ENCODE measurements at regions not wholly inside any gene's neighbourhood (a gene's known extent, or its start where the extent isn't known, plus 50 kb on each side); places are given as distances from the start of the nearest gene placed in this dataset.
A peak's percentile ranks its signal among the peaks of the same experiment; 100 is the strongest.

DNA sequence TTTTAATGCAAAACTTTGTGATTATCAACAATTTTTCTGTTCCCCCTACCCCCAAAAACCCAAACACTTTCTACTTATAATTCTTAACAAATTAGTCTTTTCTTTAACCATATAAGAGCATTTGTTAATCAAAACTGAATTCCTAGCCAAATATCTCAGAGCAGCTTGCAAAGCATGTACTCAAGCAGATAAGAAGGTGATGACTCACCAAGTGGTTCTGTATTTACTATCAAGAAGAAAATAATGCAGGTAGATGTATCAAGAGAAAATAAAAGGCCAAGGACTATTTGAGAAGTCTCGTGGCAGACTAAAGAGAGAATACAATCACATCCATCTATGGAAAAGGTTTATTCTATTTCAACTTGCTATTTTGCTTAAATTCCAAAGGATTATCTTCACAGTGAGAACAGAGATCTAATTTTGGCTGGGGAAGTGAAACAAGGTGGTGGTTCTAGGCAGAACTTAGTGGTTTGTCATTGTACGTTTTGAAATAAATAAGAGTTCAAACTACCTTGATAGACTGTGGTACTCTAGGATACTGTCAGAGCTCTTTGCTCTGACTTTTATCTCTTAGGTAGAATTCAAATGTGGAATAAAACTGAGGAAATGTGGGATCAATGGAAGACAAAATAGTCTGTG is 94.7 kb upstream of the NRIP1 start:
- Histone ChIP-seq H3K36me3 (ENCODE audit: control insufficient read depth in 2 of 2, insufficient read depth in 2 of 2, low read length in 1 of 2) (no peaks in the 10 kb centered on the region), H3K9ac (ENCODE audit: control insufficient read depth, insufficient read depth, low read length) (no peak overlapping the region), H2AFZ (ENCODE audit: control insufficient read depth, low read depth, low read length) (no peak overlapping the region), H3K27me3 (replicated peaks in 1 of 2; ENCODE audit: control insufficient read depth in 2 of 2, insufficient read depth in 2 of 2, low read length in 1 of 2) (no peaks in the 10 kb centered on the region), H3K27ac (ENCODE audit: control insufficient read depth, insufficient read depth) (no peak overlapping the region), H3K4me3 (no peak overlapping the region), H3K79me2 (ENCODE audit: control insufficient read depth, insufficient read depth, low read length) (no peaks in the 10 kb centered on the region), H3K9me3 (replicated peaks; ENCODE audit: control insufficient read depth, insufficient read depth, low read length) (no peaks in the 10 kb centered on the region; the same call in 2 of the 3 replicates), H4K20me1 (ENCODE audit: control insufficient read depth, insufficient read depth) (no peaks in the 10 kb centered on the region), H3K4me1 (ENCODE audit: control insufficient read depth, insufficient read depth, low read length) (peaks cover 4% of the 10 kb centered on the region; the same call in 1 of the 2 replicates), H3K4me2 (ENCODE audit: control insufficient read depth, insufficient read depth) (no peak overlapping the region)
- RAD21 ChIA-PET (ENCODE audit: unreplicated experiment), result no interaction called here
- no peak for DNase-seq (ENCODE audit: low read depth, low spot score)
- ATAC-seq, result peak; percentile 42; the same call in 1 of the 3 replicates
- FAIRE-seq, result no peak
- CTCF ChIA-PET, result interaction anchor here (0.6 kb wide), 1 partner anchor 94 kb away, joined by 3 read pairs; no protein-coding TSS in a partner anchor
- POLR2A ChIA-PET, result no interaction called here
- intact Hi-C loops (cut with micrococcal nuclease; ENCODE audit: unreplicated experiment) (no loop called here), in situ Hi-C loops (cut with MboI) (no loop called here)
- no TSS peak for BruUV-seq (replicated peaks)
- SMC1A ChIA-PET (ENCODE audit: uncharacterized antibody, unreplicated experiment), result no interaction called here
- 9% methylated on average over 2 of the region's 2 CpGs for WGBS (ENCODE audit: insufficient coverage, insufficient replicate concordance, low lambda C conversion rate, missing lambda C conversion rate)
- TF ChIP-seq RUNX3 (IDR thresholded peaks at IDR 0.05; ENCODE audit: low read length), result peak; percentile 89
- peak; percentile 40; the same call in 1 of the 2 replicates for TF ChIP-seq BCL11A (IDR thresholded peaks at IDR 0.05; ENCODE audit: low read depth, low read length)
- TF ChIP-seq NFIC (IDR thresholded peaks at IDR 0.05; ENCODE audit: low read depth, low read length), result peak; percentile 59
- TF ChIP-seq SPI1 (IDR thresholded peaks at IDR 0.05; ENCODE audit: borderline replicate concordance, insufficient read depth, low read depth, low read length), result peak; percentile 92
- TF ChIP-seq MEF2B (IDR thresholded peaks at IDR 0.05; ENCODE audit: partially characterized antibody, poor library complexity, severe bottlenecking), result peak; percentile 62
- TF ChIP-seq, protein P1, sequence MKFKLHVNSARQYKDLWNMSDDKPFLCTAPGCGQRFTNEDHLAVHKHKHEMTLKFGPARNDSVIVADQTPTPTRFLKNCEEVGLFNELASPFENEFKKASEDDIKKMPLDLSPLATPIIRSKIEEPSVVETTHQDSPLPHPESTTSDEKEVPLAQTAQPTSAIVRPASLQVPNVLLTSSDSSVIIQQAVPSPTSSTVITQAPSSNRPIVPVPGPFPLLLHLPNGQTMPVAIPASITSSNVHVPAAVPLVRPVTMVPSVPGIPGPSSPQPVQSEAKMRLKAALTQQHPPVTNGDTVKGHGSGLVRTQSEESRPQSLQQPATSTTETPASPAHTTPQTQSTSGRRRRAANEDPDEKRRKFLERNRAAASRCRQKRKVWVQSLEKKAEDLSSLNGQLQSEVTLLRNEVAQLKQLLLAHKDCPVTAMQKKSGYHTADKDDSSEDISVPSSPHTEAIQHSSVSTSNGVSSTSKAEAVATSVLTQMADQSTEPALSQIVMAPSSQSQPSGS (IDR thresholded peaks at IDR 0.05; ENCODE audit: low read length), result 0 out of 2 replicates have a peak, but pooled peaks have one; percentile 23
- peak; percentile 78; the same call in 1 of the 2 replicates for TF ChIP-seq MEF2A (IDR thresholded peaks at IDR 0.05; ENCODE audit: insufficient read depth, low read depth, low read length)
- TF ChIP-seq NFYB (IDR thresholded peaks at IDR 0.05; ENCODE audit: insufficient read depth, low read depth, low read length), result no peak
- TF ChIP-seq NRF1 (conservative IDR thresholded peaks at IDR 0.05; ENCODE audit: low read depth, low read length), result no peak
- TF ChIP-seq, protein P2, sequence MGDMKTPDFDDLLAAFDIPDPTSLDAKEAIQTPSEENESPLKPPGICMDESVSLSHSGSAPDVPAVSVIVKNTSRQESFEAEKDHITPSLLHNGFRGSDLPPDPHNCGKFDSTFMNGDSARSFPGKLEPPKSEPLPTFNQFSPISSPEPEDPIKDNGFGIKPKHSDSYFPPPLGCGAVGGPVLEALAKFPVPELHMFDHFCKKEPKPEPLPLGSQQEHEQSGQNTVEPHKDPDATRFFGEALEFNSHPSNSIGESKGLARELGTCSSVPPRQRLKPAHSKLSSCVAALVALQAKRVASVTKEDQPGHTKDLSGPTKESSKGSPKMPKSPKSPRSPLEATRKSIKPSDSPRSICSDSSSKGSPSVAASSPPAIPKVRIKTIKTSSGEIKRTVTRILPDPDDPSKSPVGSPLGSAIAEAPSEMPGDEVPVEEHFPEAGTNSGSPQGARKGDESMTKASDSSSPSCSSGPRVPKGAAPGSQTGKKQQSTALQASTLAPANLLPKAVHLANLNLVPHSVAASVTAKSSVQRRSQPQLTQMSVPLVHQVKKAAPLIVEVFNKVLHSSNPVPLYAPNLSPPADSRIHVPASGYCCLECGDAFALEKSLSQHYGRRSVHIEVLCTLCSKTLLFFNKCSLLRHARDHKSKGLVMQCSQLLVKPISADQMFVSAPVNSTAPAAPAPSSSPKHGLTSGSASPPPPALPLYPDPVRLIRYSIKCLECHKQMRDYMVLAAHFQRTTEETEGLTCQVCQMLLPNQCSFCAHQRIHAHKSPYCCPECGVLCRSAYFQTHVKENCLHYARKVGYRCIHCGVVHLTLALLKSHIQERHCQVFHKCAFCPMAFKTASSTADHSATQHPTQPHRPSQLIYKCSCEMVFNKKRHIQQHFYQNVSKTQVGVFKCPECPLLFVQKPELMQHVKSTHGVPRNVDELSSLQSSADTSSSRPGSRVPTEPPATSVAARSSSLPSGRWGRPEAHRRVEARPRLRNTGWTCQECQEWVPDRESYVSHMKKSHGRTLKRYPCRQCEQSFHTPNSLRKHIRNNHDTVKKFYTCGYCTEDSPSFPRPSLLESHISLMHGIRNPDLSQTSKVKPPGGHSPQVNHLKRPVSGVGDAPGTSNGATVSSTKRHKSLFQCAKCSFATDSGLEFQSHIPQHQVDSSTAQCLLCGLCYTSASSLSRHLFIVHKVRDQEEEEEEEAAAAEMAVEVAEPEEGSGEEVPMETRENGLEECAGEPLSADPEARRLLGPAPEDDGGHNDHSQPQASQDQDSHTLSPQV (IDR thresholded peaks at IDR 0.05), result no peak
- no peak for TF ChIP-seq RBBP5 (conservative IDR thresholded peaks at IDR 0.05)
- 0 out of 2 replicates have a peak, but pooled peaks have one; percentile 40 for TF ChIP-seq IRF4 (IDR thresholded peaks at IDR 0.05; ENCODE audit: low read depth, low read length)
- TF ChIP-seq, protein P3, sequence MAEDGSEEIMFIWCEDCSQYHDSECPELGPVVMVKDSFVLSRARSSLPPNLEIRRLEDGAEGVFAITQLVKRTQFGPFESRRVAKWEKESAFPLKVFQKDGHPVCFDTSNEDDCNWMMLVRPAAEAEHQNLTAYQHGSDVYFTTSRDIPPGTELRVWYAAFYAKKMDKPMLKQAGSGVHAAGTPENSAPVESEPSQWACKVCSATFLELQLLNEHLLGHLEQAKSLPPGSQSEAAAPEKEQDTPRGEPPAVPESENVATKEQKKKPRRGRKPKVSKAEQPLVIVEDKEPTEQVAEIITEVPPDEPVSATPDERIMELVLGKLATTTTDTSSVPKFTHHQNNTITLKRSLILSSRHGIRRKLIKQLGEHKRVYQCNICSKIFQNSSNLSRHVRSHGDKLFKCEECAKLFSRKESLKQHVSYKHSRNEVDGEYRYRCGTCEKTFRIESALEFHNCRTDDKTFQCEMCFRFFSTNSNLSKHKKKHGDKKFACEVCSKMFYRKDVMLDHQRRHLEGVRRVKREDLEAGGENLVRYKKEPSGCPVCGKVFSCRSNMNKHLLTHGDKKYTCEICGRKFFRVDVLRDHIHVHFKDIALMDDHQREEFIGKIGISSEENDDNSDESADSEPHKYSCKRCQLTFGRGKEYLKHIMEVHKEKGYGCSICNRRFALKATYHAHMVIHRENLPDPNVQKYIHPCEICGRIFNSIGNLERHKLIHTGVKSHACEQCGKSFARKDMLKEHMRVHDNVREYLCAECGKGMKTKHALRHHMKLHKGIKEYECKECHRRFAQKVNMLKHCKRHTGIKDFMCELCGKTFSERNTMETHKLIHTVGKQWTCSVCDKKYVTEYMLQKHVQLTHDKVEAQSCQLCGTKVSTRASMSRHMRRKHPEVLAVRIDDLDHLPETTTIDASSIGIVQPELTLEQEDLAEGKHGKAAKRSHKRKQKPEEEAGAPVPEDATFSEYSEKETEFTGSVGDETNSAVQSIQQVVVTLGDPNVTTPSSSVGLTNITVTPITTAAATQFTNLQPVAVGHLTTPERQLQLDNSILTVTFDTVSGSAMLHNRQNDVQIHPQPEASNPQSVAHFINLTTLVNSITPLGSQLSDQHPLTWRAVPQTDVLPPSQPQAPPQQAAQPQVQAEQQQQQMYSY (CRISPR knock-in tag; IDR thresholded peaks at IDR 0.05), result no peak
- 0 out of 2 replicates have a peak, but pooled peaks have one; percentile 62 for TF ChIP-seq DPF2 (IDR thresholded peaks at IDR 0.05)
- TF ChIP-seq SMAD1 (IDR thresholded peaks at IDR 0.05; ENCODE audit: low read depth, partially characterized antibody), result no peak
- no peak for TF ChIP-seq ZZZ3 (IDR thresholded peaks at IDR 0.05; ENCODE audit: control insufficient read depth, insufficient read length, low read depth)
